Nephron (organoid): ENCODE measurements at regions not wholly inside any gene's neighbourhood (a gene's known extent, or its start where the extent isn't known, plus 50 kb on each side); places are given as distances from the start of the nearest gene placed in this dataset.
A peak's percentile ranks its signal among the peaks of the same experiment; 100 is the strongest.

Experiments
- H3K27ac Mint-ChIP-seq, 3 experiments: 2 replicates each; pipeline ENCODE4 v1.8.0; 2020; ENCODE audit warnings: mixed read lengths in 3 of 3, mild to moderate bottlenecking in 2 of 3, moderate library complexity in 1 of 3
- H3K27me3 Mint-ChIP-seq: 2 replicates; pipeline ENCODE4 v1.8.0; 2021; ENCODE audit warnings: low read depth, mild to moderate bottlenecking, moderate library complexity, mixed read lengths
- H3K36me3 Mint-ChIP-seq: 2 replicates; pipeline ENCODE4 v1.8.0; 2020; ENCODE audit warnings: low read depth, mixed read lengths
- H3K4me1 Mint-ChIP-seq: 2 replicates; pipeline ENCODE4 v1.8.0; 2020; ENCODE audit warnings: mixed read lengths
- H3K4me3 Mint-ChIP-seq, 3 experiments: 2 replicates each; pipeline ENCODE4 v1.8.0; 2020; ENCODE audit warnings: mild to moderate bottlenecking in 3 of 3, mixed read lengths in 3 of 3, moderate library complexity in 2 of 3
- H3K9me3 Mint-ChIP-seq: 2 replicates; pipeline ENCODE4 v1.8.0; 2020; ENCODE audit warnings: mixed read lengths
- CTCF ChIP-seq, 3 experiments: fragments of 200-600 bp; sonication (generic); IDR thresholded peaks; one replicate each; pipeline ENCODE4 v1.5.0; 2021; ENCODE audit warnings: antibody characterized with exemption in 3 of 3; ENCODE audit not compliant: unreplicated experiment in 3 of 3

GRCh38 chrX:40474645-40475044 lies 106.1 kb upstream of the ATP6AP2 start:
- Mint-ChIP-seq H3K4me1 (peaks cover 35% of the 10 kb centered on the region), H3K27ac (peak overlapping the region; percentile 52 to 86 (median 79)), H3K27me3 (peaks cover 4% of the 10 kb centered on the region), H3K4me3 (peak overlapping the region in 1 of 3 experiments; percentile 43), H3K36me3 (no peaks in the 10 kb centered on the region), H3K9me3 (peaks cover 8% of the 10 kb centered on the region)
- no peak for TF ChIP-seq CTCF (IDR thresholded peaks at IDR 0.05; ENCODE audit: unreplicated experiment in 3 of 3)

GRCh38 chrX:40474205-40474626 lies 106.6 kb upstream of the ATP6AP2 start:
- peak overlapping the region in 1 of 3 experiments; percentile 10 for H3K4me3 Mint-ChIP-seq
- peaks cover 6% of the 10 kb centered on the region for H3K9me3 Mint-ChIP-seq
- peaks cover 2% of the 10 kb centered on the region for H3K27me3 Mint-ChIP-seq
- H3K36me3 Mint-ChIP-seq: no peaks in the 10 kb centered on the region
- peak overlapping the region; percentile 52 to 86 (median 79) for H3K27ac Mint-ChIP-seq
- peaks cover 35% of the 10 kb centered on the region for H3K4me1 Mint-ChIP-seq
- no peak for TF ChIP-seq CTCF (IDR thresholded peaks at IDR 0.05; ENCODE audit: unreplicated experiment in 3 of 3)

GRCh38 chrX:40473460-40474204 lies 107.1 kb upstream of the ATP6AP2 start:
- Mint-ChIP-seq H3K9me3 (peaks cover 4% of the 10 kb centered on the region), H3K27me3 (no peaks in the 10 kb centered on the region), H3K4me3 (no peak overlapping the region), H3K36me3 (no peaks in the 10 kb centered on the region), H3K27ac (peak overlapping the region in 1 of 3 experiments; percentile 86), H3K4me1 (peaks cover 37% of the 10 kb centered on the region)
- TF ChIP-seq CTCF (IDR thresholded peaks at IDR 0.05; ENCODE audit: unreplicated experiment in 3 of 3): no peak

- no peak for TF ChIP-seq CTCF (IDR thresholded peaks at IDR 0.05; ENCODE audit: unreplicated experiment in 3 of 3)
- H3K4me3 Mint-ChIP-seq: peak overlapping the region in 2 of 3 experiments; percentile 3 to 16
- H3K9me3 Mint-ChIP-seq: peaks cover 3% of the 10 kb centered on the region
- H3K27ac Mint-ChIP-seq: peak overlapping the region; percentile 24 to 66 (median 64)
- H3K4me1 Mint-ChIP-seq: peaks cover 44% of the 10 kb centered on the region
- H3K27me3 Mint-ChIP-seq: no peaks in the 10 kb centered on the region
- H3K36me3 Mint-ChIP-seq: no peaks in the 10 kb centered on the region
Measured at GRCh38 chrX:40471965-40472648, 108.7 kb upstream of the ATP6AP2 start.

- Mint-ChIP-seq H3K4me3 (no peak overlapping the region), H3K36me3 (no peaks in the 10 kb centered on the region), H3K27ac (peak overlapping the region in 1 of 3 experiments; percentile 42), H3K27me3 (no peaks in the 10 kb centered on the region), H3K9me3 (peaks cover 3% of the 10 kb centered on the region), H3K4me1 (peaks cover 40% of the 10 kb centered on the region)
- no peak for TF ChIP-seq CTCF (IDR thresholded peaks at IDR 0.05; ENCODE audit: unreplicated experiment in 3 of 3)
Measured at GRCh38 chrX:40470830-40471429, 109.8 kb upstream of the ATP6AP2 start.
